Calu3 (cell line): ENCODE measurements at regions not wholly inside any gene's neighbourhood (a gene's known extent, or its start where the extent isn't known, plus 50 kb on each side); places are given as distances from the start of the nearest gene placed in this dataset.
A peak's percentile ranks its signal among the peaks of the same experiment; 100 is the strongest.

Experiments
- BruUV-seq: library from RNA; stranded (reverse); fragments of 400-500 nt; replicated peaks from 2 replicates; lab custom pipeline; 2021; lab: Mats Ljungman, UMichigan
- CTCF ChIA-PET: fragments of 300-600 bp; sonication (Branson Sonifier 250); formaldehyde crosslinking; loops from one replicate; lab custom pipeline; 2022; ENCODE audit warnings: antibody characterized with exemption; lab: Charles Lee
- DNase-seq: peaks from one replicate; pipeline ENCODE4 v3.0.0; 2022
- H3K27ac Mint-ChIP-seq: one replicate; pipeline ENCODE4 v1.8.0; 2022; ENCODE audit warnings: mixed read lengths; ENCODE audit not compliant: unreplicated experiment
- H3K27me3 Mint-ChIP-seq: one replicate; pipeline ENCODE4 v1.8.0; 2022; ENCODE audit warnings: mixed read lengths; ENCODE audit not compliant: unreplicated experiment
- H3K36me3 Mint-ChIP-seq: one replicate; pipeline ENCODE4 v1.8.0; 2022; ENCODE audit warnings: mild to moderate bottlenecking, moderate library complexity, mixed read lengths; ENCODE audit not compliant: insufficient read depth, unreplicated experiment
- H3K4me1 Mint-ChIP-seq: one replicate; pipeline ENCODE4 v1.8.0; 2022; ENCODE audit warnings: mild to moderate bottlenecking, low read depth, mixed read lengths; ENCODE audit not compliant: unreplicated experiment
- H3K4me3 Mint-ChIP-seq: one replicate; pipeline ENCODE4 v1.8.0; 2022; ENCODE audit warnings: mild to moderate bottlenecking, low read depth, moderate library complexity, mixed read lengths; ENCODE audit not compliant: unreplicated experiment
- H3K9me3 Mint-ChIP-seq: one replicate; pipeline ENCODE4 v1.8.0; 2022; ENCODE audit warnings: low read depth, mixed read lengths; ENCODE audit not compliant: unreplicated experiment
- CTCF ChIP-seq: fragments of 200-600 bp; IDR thresholded peaks from one replicate; pipeline ENCODE4 v1.8.0; 2022; ENCODE audit warnings: antibody characterized with exemption; ENCODE audit not compliant: unreplicated experiment
- intact Hi-C: fragments of 100-400 bp; cut with micrococcal nuclease; formaldehyde crosslinking; loops from one replicate; pipeline ENCODE4 v1.10.0; 2022; ENCODE audit not compliant: unreplicated experiment

- Mint-ChIP-seq H3K9me3 (no peaks in the 10 kb centered on the region), H3K4me1 (peaks cover 17% of the 10 kb centered on the region), H3K27ac (no peak overlapping the region), H3K27me3 (no peaks in the 10 kb centered on the region), H3K36me3 (no peaks in the 10 kb centered on the region), H3K4me3 (no peak overlapping the region)
- intact Hi-C loops, result loop anchor here (10.0 kb wide), 1 partner anchor 106 kb away; no protein-coding TSS in a partner anchor
- TF ChIP-seq CTCF, result no peak
- no TSS peak for BruUV-seq
- DNase-seq, result peak; percentile 6
- CTCF ChIA-PET, result no interaction called here
These were observed 300.1 kb downstream of the CDH26 start for GRCh38 chr20:60258255-60258863.

- peaks cover 10% of the 10 kb centered on the region for H3K27me3 Mint-ChIP-seq
These were observed 303.1 kb downstream of the CDH26 start for GRCh38 chr20:60261333-60261732.

GRCh38 chr20:60262967-60263603, 304.9 kb downstream of the CDH26 start:
- CTCF ChIA-PET, result interaction anchor here (0.9 to 1.7 kb wide), 3 partner anchors 9 to 206 kb away, joined by 3 to 4 read pairs (median 4); no protein-coding TSS in a partner anchor
- Mint-ChIP-seq H3K4me3 (no peak overlapping the region), H3K9me3 (no peaks in the 10 kb centered on the region), H3K36me3 (no peaks in the 10 kb centered on the region), H3K27me3 (peaks cover 10% of the 10 kb centered on the region), H3K4me1 (peaks cover 7% of the 10 kb centered on the region), H3K27ac (no peak overlapping the region)
- peak; percentile 66 for TF ChIP-seq CTCF
- no TSS peak for BruUV-seq
- intact Hi-C loops, result loop anchor here (1.0 to 10.0 kb wide), 3 partner anchors 52 to 206 kb away; no protein-coding TSS in a partner anchor
- peak; percentile 56 for DNase-seq

More at GRCh38 chr20:60261333-60261732, 303.1 kb downstream of the CDH26 start:
- H3K4me3 Mint-ChIP-seq, result no peak overlapping the region
- no peak for DNase-seq
- no peaks in the 10 kb centered on the region for H3K9me3 Mint-ChIP-seq
- CTCF ChIA-PET, result no interaction called here
- peaks cover 17% of the 10 kb centered on the region for H3K4me1 Mint-ChIP-seq
- H3K36me3 Mint-ChIP-seq, result no peaks in the 10 kb centered on the region
- H3K27ac Mint-ChIP-seq, result no peak overlapping the region
- no peak for TF ChIP-seq CTCF
- intact Hi-C loops, result loop anchor here (5.0 to 10.0 kb wide), 2 partner anchors 127 to 204 kb away; no protein-coding TSS in a partner anchor
- no TSS peak for BruUV-seq

- CTCF ChIA-PET, result interaction anchor here (0.9 to 1.7 kb wide), 2 partner anchors 53 to 207 kb away, joined by 3 to 4 read pairs; no protein-coding TSS in a partner anchor
- H3K27me3 Mint-ChIP-seq, result peaks cover 10% of the 10 kb centered on the region
- DNase-seq, result no peak
- BruUV-seq, result no TSS peak
- intact Hi-C loops, result loop anchor here (1.0 to 10.0 kb wide), 3 partner anchors 53 to 207 kb away; no protein-coding TSS in a partner anchor
- no peaks in the 10 kb centered on the region for H3K9me3 Mint-ChIP-seq
- no peaks in the 10 kb centered on the region for H3K36me3 Mint-ChIP-seq
- H3K4me1 Mint-ChIP-seq, result no peaks in the 10 kb centered on the region
- no peak overlapping the region for H3K27ac Mint-ChIP-seq
- TF ChIP-seq CTCF, result no peak
- no peak overlapping the region for H3K4me3 Mint-ChIP-seq
These were observed 305.8 kb downstream of the CDH26 start for GRCh38 chr20:60263725-60264709.
